ENCODE measurements at regions not wholly inside any gene's neighbourhood (a gene's known extent, or its start where the extent isn't known, plus 50 kb on each side); places are given as distances from the start of the nearest gene placed in this dataset.

DNA sequence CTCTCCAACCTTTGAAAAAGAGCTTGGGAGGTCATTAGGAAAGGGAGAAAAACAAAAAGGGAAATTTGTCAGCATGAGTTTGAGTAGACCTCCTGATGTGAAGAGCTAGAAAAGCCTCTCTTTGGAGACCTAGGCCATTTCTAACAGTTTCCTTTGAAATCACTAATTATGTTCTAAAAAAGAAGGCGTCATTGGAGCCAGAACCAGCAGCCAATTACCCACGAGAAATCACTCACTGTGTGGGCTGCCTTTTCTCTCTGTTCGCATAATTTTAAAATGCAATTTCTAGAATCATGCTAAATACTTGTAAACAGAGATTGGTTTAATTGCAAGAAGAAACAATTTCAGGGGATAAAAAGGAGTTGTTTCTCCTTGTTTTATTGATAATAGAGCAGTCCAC lies 246.3 kb upstream of the GATB start:
- TF ChIP-seq, protein P1, sequence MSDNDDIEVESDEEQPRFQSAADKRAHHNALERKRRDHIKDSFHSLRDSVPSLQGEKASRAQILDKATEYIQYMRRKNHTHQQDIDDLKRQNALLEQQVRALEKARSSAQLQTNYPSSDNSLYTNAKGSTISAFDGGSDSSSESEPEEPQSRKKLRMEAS (IDR thresholded peaks at IDR 0.05), result no peak
- TF ChIP-seq ZNF274 (IDR thresholded peaks at IDR 0.05; ENCODE audit: low read depth, low read length) (no peak), JUND (IDR thresholded peaks at IDR 0.05) (no peak), POLR2AphosphoS5 (IDR thresholded peaks at IDR 0.05; ENCODE audit: low read depth, low read length) (no peak), ELF1 (IDR thresholded peaks at IDR 0.05; ENCODE audit: borderline replicate concordance, low read depth) (no peak), RAD21 (IDR thresholded peaks at IDR 0.05; ENCODE audit: low read depth) (no peak), POLR2A (IDR thresholded peaks at IDR 0.05; ENCODE audit: borderline replicate concordance, extremely low read depth, insufficient read depth, insufficient read length) (no peak), EZH2phosphoT487 (IDR thresholded peaks at IDR 0.05; ENCODE audit: borderline replicate concordance) (no peak), SIN3A (IDR thresholded peaks at IDR 0.05; ENCODE audit: low read depth) (no peak), EZH2 (IDR thresholded peaks at IDR 0.05) (no peak)
- TF ChIP-seq, protein P2, sequence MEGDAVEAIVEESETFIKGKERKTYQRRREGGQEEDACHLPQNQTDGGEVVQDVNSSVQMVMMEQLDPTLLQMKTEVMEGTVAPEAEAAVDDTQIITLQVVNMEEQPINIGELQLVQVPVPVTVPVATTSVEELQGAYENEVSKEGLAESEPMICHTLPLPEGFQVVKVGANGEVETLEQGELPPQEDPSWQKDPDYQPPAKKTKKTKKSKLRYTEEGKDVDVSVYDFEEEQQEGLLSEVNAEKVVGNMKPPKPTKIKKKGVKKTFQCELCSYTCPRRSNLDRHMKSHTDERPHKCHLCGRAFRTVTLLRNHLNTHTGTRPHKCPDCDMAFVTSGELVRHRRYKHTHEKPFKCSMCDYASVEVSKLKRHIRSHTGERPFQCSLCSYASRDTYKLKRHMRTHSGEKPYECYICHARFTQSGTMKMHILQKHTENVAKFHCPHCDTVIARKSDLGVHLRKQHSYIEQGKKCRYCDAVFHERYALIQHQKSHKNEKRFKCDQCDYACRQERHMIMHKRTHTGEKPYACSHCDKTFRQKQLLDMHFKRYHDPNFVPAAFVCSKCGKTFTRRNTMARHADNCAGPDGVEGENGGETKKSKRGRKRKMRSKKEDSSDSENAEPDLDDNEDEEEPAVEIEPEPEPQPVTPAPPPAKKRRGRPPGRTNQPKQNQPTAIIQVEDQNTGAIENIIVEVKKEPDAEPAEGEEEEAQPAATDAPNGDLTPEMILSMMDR (IDR thresholded peaks at IDR 0.05 in 2 of 3, conservative IDR thresholded peaks at IDR 0.05 in 1 of 3; ENCODE audit: borderline replicate concordance in 1 of 3, insufficient read depth in 1 of 3, low read depth in 2 of 3, low read length in 2 of 3), result no peak
- TF ChIP-seq, protein P3, sequence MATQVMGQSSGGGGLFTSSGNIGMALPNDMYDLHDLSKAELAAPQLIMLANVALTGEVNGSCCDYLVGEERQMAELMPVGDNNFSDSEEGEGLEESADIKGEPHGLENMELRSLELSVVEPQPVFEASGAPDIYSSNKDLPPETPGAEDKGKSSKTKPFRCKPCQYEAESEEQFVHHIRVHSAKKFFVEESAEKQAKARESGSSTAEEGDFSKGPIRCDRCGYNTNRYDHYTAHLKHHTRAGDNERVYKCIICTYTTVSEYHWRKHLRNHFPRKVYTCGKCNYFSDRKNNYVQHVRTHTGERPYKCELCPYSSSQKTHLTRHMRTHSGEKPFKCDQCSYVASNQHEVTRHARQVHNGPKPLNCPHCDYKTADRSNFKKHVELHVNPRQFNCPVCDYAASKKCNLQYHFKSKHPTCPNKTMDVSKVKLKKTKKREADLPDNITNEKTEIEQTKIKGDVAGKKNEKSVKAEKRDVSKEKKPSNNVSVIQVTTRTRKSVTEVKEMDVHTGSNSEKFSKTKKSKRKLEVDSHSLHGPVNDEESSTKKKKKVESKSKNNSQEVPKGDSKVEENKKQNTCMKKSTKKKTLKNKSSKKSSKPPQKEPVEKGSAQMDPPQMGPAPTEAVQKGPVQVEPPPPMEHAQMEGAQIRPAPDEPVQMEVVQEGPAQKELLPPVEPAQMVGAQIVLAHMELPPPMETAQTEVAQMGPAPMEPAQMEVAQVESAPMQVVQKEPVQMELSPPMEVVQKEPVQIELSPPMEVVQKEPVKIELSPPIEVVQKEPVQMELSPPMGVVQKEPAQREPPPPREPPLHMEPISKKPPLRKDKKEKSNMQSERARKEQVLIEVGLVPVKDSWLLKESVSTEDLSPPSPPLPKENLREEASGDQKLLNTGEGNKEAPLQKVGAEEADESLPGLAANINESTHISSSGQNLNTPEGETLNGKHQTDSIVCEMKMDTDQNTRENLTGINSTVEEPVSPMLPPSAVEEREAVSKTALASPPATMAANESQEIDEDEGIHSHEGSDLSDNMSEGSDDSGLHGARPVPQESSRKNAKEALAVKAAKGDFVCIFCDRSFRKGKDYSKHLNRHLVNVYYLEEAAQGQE (IDR thresholded peaks at IDR 0.05; ENCODE audit: low read depth), result no peak
